SH-SY5Y (cell line): ENCODE measurements at regions not wholly inside any gene's neighbourhood (a gene's known extent, or its start where the extent isn't known, plus 50 kb on each side); places are given as distances from the start of the nearest gene placed in this dataset.

ENCODE experiments used
- GATA2 ChIP-seq: IDR thresholded peaks from 2 replicates; pipeline ENCODE4 v1.6.1; 2011; ENCODE audit warnings: mild to moderate bottlenecking, low read depth, low read length
- GATA3 ChIP-seq: IDR thresholded peaks from 2 replicates; pipeline ENCODE4 v1.6.1; 2011; ENCODE audit warnings: low read depth, mild to moderate bottlenecking, low read length, moderate library complexity

DNA sequence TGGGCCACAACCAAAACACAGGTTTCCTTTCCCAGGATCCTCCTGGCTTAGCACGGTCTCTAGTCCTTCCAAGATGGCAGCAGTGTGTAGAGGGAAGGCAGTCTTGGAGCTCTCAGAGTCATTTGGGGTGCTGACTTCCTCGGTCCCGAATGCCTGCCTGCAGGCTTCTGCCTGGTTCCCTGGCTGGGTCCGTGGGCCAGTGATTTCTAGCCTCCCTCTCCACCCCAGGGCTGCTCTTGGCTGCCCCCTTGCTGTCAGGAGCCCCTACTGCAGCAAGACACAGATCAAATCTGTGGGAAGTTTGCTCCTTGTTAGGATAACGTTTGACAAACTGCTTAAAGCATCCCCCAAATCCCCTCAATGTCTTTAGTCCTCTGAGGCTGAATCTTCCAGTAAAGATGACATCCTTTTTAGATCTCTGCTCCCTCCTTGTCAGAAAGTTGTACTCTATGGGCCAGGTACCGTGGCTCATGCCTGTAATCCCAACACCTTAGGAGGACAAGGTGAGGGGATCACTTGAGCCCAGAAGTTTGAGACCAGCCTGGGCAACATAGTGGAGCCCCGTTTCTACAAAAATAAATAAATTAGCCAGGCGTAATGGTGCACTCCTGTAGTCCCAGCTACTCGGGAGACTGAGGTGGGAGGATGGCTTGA, 272.5 kb downstream of the RRAGC start:
- TF ChIP-seq GATA2 (no peak), GATA3 (no peak)
